Erythroblast (primary cell): ENCODE measurements at regions not wholly inside any gene's neighbourhood (a gene's known extent, or its start where the extent isn't known, plus 50 kb on each side); places are given as distances from the start of the nearest gene placed in this dataset.

Experiments
- GATA1 ChIP-seq: IDR thresholded peaks from 2 replicates; pipeline ENCODE4 v1.6.1; 2011; ENCODE audit warnings: low read depth, mild to moderate bottlenecking, control low read depth, low read length, moderate library complexity
- POLR2A ChIP-seq: IDR thresholded peaks from 2 replicates; pipeline ENCODE4 v1.6.1; 2011; ENCODE audit warnings: mild to moderate bottlenecking, low read length

DNA sequence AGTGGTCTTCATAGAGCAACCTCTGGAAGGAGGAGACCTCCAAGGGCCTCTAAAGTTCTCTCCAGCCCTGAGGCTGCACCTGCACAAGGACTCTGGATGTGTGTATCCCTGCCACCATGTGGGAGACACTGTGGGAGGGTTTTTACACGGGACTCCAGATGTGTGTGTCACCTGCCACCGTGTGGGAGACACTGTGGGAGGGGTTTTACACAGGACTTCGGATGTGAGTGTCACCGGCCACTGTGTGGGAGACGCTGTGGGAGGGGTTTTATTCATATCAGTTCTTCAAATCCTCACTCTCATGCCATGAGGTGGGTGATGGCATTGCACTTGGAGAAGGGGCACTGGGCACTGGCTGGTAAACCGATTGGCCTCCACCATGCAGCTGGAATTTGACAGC, 90.2 kb upstream of the SSTR4 start:
- TF ChIP-seq POLR2A = no peak
- TF ChIP-seq GATA1 = no peak
